ENCODE measurements at regions not wholly inside any gene's neighbourhood (a gene's known extent, or its start where the extent isn't known, plus 50 kb on each side); places are given as distances from the start of the nearest gene placed in this dataset.
A peak's percentile ranks its signal among the peaks of the same experiment; 100 is the strongest.

- TF ChIP-seq ZSCAN18 (CRISPR knock-in tag; IDR thresholded peaks at IDR 0.05) (no peak), MAX (CRISPR knock-in tag; IDR thresholded peaks at IDR 0.05) (no peak)
These were observed 527.7 kb upstream of the TGFBR2 start (continued) for GRCh38 chr3:30078736-30079135.

- no peak overlapping the region for H3K27ac Mint-ChIP-seq
- ChIA-PET CTCF (interaction anchor here (1.4 kb wide), 1 partner anchor 39 kb away, joined by 4 read pairs; no protein-coding TSS in a partner anchor), POLR2A (no interaction called here)
- no peaks in the 10 kb centered on the region for H3K9me3 Mint-ChIP-seq
- ATAC-seq (no peak), DNase-seq (ENCODE audit: low spot score) (no peak)
- H3K36me3 Mint-ChIP-seq: no peaks in the 10 kb centered on the region
- H3K4me1 Mint-ChIP-seq: peaks cover 36% of the 10 kb centered on the region
- TF ChIP-seq ZNF232 (CRISPR knock-in tag; IDR thresholded peaks at IDR 0.05) (no peak), ZNF512 (CRISPR knock-in tag; IDR thresholded peaks at IDR 0.05; ENCODE audit: borderline replicate concordance) (no peak), GTF2I (CRISPR knock-in tag; conservative IDR thresholded peaks at IDR 0.05) (no peak), ZNF138 (CRISPR knock-in tag; conservative IDR thresholded peaks at IDR 0.05) (no peak), ZNF263 (CRISPR knock-in tag; IDR thresholded peaks at IDR 0.05; ENCODE audit: low read depth) (no peak), OVOL2 (CRISPR knock-in tag; IDR thresholded peaks at IDR 0.05; ENCODE audit: borderline replicate concordance) (no peak), NFE2L1 (CRISPR knock-in tag; IDR thresholded peaks at IDR 0.05) (no peak), ZSCAN18 (CRISPR knock-in tag; IDR thresholded peaks at IDR 0.05) (no peak), HMGA2 (CRISPR knock-in tag; IDR thresholded peaks at IDR 0.05) (no peak)
- TF ChIP-seq, protein P1, sequence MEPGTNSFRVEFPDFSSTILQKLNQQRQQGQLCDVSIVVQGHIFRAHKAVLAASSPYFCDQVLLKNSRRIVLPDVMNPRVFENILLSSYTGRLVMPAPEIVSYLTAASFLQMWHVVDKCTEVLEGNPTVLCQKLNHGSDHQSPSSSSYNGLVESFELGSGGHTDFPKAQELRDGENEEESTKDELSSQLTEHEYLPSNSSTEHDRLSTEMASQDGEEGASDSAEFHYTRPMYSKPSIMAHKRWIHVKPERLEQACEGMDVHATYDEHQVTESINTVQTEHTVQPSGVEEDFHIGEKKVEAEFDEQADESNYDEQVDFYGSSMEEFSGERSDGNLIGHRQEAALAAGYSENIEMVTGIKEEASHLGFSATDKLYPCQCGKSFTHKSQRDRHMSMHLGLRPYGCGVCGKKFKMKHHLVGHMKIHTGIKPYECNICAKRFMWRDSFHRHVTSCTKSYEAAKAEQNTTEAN (CRISPR knock-in tag; IDR thresholded peaks at IDR 0.05): no peak
- TF ChIP-seq, protein P2, sequence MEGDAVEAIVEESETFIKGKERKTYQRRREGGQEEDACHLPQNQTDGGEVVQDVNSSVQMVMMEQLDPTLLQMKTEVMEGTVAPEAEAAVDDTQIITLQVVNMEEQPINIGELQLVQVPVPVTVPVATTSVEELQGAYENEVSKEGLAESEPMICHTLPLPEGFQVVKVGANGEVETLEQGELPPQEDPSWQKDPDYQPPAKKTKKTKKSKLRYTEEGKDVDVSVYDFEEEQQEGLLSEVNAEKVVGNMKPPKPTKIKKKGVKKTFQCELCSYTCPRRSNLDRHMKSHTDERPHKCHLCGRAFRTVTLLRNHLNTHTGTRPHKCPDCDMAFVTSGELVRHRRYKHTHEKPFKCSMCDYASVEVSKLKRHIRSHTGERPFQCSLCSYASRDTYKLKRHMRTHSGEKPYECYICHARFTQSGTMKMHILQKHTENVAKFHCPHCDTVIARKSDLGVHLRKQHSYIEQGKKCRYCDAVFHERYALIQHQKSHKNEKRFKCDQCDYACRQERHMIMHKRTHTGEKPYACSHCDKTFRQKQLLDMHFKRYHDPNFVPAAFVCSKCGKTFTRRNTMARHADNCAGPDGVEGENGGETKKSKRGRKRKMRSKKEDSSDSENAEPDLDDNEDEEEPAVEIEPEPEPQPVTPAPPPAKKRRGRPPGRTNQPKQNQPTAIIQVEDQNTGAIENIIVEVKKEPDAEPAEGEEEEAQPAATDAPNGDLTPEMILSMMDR (IDR thresholded peaks at IDR 0.05): no peak
- peaks cover 95% of the 10 kb centered on the region for H3K27me3 Mint-ChIP-seq (ENCODE audit: low read depth)
- no peak overlapping the region for H3K4me3 Mint-ChIP-seq
These were observed 524.5 kb upstream of the TGFBR2 start for GRCh38 chr3:30081904-30082303.

DNA sequence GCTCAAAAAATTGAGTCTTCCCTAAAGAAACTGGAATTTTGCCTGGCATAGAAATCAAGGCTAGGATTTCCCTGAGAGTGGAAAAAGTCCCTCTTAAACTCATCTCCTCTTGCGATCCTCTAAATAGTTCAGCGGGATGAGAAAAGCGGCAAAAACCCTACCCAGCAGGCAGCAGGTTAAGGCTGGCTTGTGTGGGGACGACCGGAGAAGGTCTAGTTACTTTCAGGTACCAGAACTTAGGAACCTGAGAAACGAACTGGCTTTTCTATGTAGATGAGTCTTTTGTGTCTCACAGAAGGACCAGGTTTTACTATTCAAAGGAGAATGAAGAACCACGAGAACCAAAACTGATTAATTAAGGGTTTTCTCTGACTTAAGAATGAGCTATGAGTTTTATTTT, 523.7 kb upstream of the TGFBR2 start:
- ATAC-seq (peak; percentile 41), DNase-seq (ENCODE audit: low spot score) (peak; percentile 26)
- ChIA-PET CTCF (interaction anchor here (1.4 kb wide), 1 partner anchor 39 kb away, joined by 4 read pairs; no protein-coding TSS in a partner anchor), POLR2A (no interaction called here)
- Mint-ChIP-seq H3K27ac (no peak overlapping the region), H3K27me3 (ENCODE audit: low read depth) (peaks cover 94% of the 10 kb centered on the region), H3K4me1 (peaks cover 39% of the 10 kb centered on the region), H3K4me3 (no peak overlapping the region), H3K9me3 (no peaks in the 10 kb centered on the region), H3K36me3 (no peaks in the 10 kb centered on the region)
- no peak for TF ChIP-seq FOXP1 (CRISPR knock-in tag; IDR thresholded peaks at IDR 0.05; ENCODE audit: borderline replicate concordance)
- no peak for TF ChIP-seq ZNF512 (CRISPR knock-in tag; IDR thresholded peaks at IDR 0.05; ENCODE audit: borderline replicate concordance)
- no peak for TF ChIP-seq ZNF671 (CRISPR knock-in tag; IDR thresholded peaks at IDR 0.05)
- TF ChIP-seq ZNF121 (CRISPR knock-in tag; IDR thresholded peaks at IDR 0.05): no peak
- no peak for TF ChIP-seq JAZF1 (CRISPR knock-in tag; IDR thresholded peaks at IDR 0.05)
- no peak for TF ChIP-seq ZNF138 (CRISPR knock-in tag; conservative IDR thresholded peaks at IDR 0.05)
- TF ChIP-seq TEAD1 (CRISPR knock-in tag; IDR thresholded peaks at IDR 0.05): no peak
